B cell (primary cell): ENCODE measurements at regions not wholly inside any gene's neighbourhood (a gene's known extent, or its start where the extent isn't known, plus 50 kb on each side); places are given as distances from the start of the nearest gene placed in this dataset.

Source experiments
- EZH2 ChIP-seq: IDR thresholded peaks from 2 replicates; pipeline ENCODE4 v1.6.1; 2012; ENCODE audit warnings: borderline replicate concordance, low read depth, mild to moderate bottlenecking, moderate library complexity, low read length; ENCODE audit not compliant: insufficient read depth, poor library complexity, severe bottlenecking
- TF ChIP-seq, protein P1 (sequence below): fragments of 200-600 bp; IDR thresholded peaks from one replicate; pipeline ENCODE4 v1.8.0; 2022; ENCODE audit warnings: antibody characterized with exemption, mild to moderate bottlenecking

DNA sequence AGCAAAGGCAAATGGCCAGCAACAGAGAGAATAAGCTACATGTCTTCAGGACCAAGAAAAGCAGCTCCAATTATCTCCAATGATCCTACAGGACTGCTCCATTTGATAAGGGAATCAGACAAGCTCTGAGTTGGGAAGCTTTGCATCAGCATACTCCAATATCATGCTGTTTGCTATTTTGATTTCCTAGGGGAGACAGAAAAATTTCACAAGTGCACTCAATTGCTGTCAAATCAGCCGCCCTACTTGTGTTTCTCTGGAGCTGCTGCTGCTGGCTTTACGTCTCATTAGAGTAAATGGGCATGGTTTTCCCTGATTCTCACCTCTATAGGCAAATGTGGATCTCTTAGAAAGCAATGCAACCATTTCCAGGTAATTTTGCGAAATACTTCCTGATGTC lies 201.7 kb downstream of the PRELID2 start:
- TF ChIP-seq, protein P1, sequence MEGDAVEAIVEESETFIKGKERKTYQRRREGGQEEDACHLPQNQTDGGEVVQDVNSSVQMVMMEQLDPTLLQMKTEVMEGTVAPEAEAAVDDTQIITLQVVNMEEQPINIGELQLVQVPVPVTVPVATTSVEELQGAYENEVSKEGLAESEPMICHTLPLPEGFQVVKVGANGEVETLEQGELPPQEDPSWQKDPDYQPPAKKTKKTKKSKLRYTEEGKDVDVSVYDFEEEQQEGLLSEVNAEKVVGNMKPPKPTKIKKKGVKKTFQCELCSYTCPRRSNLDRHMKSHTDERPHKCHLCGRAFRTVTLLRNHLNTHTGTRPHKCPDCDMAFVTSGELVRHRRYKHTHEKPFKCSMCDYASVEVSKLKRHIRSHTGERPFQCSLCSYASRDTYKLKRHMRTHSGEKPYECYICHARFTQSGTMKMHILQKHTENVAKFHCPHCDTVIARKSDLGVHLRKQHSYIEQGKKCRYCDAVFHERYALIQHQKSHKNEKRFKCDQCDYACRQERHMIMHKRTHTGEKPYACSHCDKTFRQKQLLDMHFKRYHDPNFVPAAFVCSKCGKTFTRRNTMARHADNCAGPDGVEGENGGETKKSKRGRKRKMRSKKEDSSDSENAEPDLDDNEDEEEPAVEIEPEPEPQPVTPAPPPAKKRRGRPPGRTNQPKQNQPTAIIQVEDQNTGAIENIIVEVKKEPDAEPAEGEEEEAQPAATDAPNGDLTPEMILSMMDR = no peak
- no peak for TF ChIP-seq EZH2
